ENCODE measurements at regions not wholly inside any gene's neighbourhood (a gene's known extent, or its start where the extent isn't known, plus 50 kb on each side); places are given as distances from the start of the nearest gene placed in this dataset.
"Not testable (repeated sequence)": the region's sequence is repeated elsewhere in the genome, so short reads cannot be mapped to it uniquely, and the experiment has no call there.

- DNase-seq (ENCODE audit: low spot score): no peak
These were observed 278.8 kb upstream of the C16orf82 start for GRCh38 chr16:26787924-26788323.

DNA sequence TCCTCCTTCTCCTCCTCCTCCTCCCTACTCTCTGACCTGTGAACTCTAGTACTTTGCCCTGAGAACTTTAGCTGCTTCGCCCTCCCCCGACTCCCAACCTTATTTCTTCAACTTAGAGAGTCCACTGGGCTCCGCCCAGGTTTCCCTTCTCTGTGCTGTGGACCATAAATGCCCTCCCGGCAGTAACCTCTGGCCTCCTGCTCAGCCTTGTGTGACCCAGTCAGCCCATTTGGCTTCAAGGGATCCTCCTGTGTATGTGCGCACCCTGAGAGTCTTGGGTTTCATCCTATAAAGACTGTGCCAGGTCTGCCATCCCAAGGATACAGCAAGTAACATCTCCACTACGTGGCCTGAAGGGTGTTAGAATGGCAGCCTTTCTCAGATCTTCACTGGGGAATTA lies 275.6 kb upstream of the C16orf82 start:
- DNase-seq (ENCODE audit: low spot score): no peak

- no peak for DNase-seq (ENCODE audit: low spot score)
These were observed 271.5 kb upstream of the C16orf82 start for GRCh38 chr16:26795184-26795583.

DNA sequence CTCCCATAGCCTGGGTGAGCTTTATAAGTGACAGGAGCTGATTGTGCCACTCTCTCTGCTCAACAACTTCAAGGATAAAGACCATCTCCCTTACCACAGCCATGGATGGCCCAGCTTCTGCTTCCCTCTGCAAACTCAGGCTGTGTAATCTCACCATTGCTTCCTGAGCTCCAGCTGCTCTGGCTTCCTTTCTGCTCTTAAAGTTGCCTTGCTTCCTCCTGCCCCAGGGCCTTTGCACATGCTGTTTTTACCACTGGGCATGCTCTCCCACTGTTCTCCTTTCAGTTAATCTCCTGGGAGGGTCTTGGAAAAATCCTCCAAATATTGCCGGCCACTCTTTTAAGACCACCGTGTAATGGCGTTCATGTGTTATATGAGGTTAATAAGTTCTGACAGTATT lies 265.1 kb upstream of the C16orf82 start:
- DNase-seq (ENCODE audit: low spot score): no peak

- DNase-seq (ENCODE audit: low spot score): no peak
These were observed 264.3 kb upstream of the C16orf82 start for GRCh38 chr16:26802440-26802839.

DNA sequence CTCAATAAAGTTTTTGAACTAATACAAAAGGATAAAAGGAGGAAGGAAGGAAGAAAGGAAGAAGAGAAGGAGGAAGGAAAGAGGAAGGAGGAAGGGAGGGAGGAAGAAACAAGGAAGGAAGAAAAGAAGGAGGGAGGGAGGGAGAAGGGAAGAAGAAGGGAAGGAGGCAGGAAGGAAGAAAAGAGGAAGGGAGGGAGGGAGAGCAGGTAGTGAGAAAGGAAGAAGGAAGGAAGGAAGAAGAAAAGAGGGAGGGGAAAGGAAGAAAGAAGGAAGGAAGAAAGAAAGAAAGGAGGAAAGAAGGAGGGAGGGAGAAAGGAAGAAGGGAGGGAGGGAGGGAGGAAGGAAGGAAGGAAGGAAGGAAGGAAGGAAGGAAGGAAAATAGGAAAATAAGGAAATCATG lies 263.8 kb upstream of the C16orf82 start:
- DNase-seq (ENCODE audit: low spot score): no peak

DNA sequence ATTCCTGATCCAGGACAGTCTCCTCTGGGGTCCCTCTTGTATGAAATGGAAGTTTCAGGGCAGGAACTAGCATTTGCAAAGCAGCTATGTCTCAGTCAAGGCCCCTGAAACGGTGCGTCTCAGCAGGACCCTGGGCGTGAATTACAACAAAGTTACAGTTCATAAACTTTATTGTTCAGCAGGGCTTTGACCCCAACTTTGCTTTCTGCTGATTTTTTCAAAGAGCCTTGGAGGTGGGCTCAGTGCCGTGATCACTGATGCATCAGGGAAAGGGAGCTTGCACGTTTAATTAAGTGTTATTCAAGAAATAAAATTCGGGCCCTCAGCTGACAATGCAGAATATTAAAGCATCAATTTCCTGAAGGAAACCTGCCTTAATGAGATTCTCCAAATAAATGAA lies 260.1 kb upstream of the C16orf82 start:
- no peak for DNase-seq (ENCODE audit: low spot score)

DNA sequence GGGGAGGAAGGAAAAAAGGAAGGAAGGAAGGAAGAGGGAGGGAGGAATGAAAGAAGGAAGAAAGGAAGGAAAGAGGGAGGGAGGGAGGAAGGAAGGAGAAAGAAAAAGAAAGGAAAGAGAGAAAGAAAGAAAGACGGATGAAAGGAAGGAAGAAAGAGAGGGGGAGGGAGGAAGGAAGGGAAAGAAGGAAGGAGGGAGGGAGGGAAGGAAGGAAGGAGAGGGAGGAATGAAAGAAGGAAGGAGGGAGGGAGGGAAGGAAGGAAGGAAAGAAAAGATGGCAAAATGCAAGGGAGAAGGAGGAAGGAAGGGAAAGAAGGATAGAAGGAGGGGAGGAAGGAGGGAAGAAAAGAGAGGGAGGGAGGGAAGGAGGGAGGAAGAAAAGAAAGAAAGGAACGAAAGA lies 257.3 kb upstream of the C16orf82 start:
- no peak for DNase-seq (ENCODE audit: low spot score)

DNA sequence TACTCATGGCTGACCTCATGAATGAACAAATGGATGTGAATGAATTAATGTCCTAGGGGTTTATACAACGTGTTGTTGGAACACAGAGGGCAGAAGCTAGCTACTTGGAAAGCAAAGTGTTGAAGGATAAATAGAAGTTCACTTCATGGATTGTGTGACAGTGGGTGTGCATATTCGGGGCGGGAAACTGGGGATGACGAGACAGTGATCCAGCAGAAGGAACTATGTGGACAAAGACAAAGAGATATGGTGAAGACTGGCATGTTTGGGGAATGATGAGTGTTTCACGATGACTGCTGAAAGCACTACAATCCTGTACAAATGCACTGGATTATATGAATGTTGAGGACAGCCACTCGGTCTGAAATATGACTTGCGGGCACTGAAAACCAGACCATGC lies 250.5 kb upstream of the C16orf82 start:
- DNase-seq (ENCODE audit: low spot score): no peak

- peak; percentile 47 for DNase-seq (ENCODE audit: low spot score)
These were observed 249.7 kb upstream of the C16orf82 start for GRCh38 chr16:26816885-26817571.

- DNase-seq (ENCODE audit: low spot score): no peak
These were observed 248.3 kb upstream of the C16orf82 start for GRCh38 chr16:26818393-26818792.

GRCh38 chr16:26824469-26824868 lies 242.3 kb upstream of the C16orf82 start:
- DNase-seq (ENCODE audit: low spot score): no peak

DNA sequence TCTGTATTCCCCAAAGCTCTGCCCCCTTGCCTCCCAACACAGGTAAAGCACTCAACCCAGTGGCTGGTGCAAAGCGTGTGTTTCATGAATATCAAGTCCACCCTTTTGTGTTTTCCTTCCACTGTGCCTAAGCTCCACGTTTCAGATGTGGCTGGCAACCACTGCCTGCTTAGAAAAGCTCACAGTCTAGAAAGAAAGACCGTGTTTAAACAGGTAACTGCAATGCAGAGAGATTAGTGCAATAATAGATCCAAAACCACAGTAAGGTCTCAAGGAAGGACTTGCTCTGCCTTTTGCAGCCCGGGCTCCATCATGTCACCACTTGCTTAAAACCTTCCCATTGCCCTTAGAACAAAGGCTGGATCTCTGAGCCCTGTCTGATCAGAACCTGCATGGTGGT lies 240.2 kb upstream of the C16orf82 start:
- DNase-seq (ENCODE audit: low spot score): no peak

DNA sequence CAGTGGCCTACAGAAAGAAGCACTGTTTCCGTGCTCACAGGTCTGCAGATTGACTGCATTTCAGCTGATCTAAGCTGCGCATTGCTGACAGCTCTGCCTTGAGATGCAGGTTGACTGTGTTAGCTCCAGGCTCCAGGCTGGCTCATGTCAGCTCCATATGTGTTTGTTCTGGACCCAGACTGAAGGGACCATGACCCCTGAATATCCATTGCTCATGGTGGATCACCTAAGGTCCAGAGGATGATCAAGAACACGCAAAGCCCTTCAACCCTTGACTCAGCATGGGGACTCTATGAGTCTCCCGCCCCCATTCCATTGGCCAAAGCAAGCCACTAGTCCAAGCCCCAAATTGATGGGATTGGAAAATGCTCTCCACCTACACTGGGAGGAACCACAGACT lies 239.3 kb upstream of the C16orf82 start:
- no peak for DNase-seq (ENCODE audit: low spot score)

DNA sequence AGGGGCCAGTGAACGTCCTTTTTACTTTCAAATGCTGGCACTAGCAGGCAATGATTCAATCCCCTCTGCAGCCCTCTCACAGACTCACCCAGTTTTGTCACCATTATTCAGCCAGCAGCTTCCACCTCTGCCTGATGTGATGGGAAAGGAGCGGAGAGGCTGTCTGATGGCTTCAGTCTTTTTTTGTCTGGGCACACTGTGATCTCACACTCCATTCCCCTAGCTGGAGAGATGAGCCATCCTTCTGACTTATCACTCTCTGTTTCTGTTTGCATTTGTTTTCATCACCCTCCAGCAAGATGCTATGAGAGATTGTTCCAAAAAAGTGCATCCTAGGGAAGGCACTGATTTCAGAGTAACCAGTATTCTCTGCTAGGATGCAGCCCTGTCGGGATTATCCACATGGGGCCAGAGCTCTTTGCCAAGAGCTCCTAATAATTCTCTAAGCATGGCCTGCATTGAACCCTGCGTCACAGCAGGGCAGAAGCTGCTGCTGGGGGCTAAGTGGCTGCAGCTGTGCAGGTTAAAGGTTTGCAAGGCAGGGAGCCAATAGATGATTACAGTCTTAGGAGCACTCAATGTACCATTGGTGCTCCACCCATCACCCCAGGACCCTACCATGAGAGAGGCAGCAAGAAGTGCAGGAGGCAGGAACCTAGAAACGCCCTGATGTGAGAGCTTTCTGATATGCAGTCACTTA lies 236.1 kb upstream of the C16orf82 start:
- DNase-seq (ENCODE audit: low spot score): no peak

DNA sequence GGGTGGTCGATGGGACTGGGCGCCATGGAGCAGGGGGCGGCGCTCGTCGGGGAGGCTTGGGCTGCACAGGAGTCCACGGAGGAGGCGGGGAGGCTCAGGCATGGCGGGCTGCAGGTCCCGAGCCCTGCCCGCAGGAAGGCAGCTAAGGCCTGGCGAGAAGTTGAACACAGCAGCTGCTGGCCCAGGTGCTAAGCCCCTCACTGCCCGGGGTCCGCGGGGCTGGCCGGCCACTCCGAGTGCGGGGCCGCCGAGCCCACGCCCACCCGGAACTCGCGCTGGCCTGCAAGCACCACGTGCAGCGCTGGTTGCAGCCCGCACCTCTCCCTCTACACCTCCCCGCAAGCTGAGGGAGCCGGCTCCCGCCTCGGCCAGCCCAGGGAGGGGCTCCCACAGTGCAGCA lies 230.6 kb upstream of the C16orf82 start:
- DNase-seq (ENCODE audit: low spot score): not testable (repeated sequence)

- DNase-seq (ENCODE audit: low spot score): no peak
These were observed 227.8 kb upstream of the C16orf82 start for GRCh38 chr16:26838931-26839330.

- no peak for DNase-seq (ENCODE audit: low spot score)
These were observed 226.0 kb upstream of the C16orf82 start for GRCh38 chr16:26840691-26841090.

- DNase-seq (ENCODE audit: low spot score): no peak
These were observed 210.5 kb upstream of the C16orf82 start for GRCh38 chr16:26856271-26856670.

DNA sequence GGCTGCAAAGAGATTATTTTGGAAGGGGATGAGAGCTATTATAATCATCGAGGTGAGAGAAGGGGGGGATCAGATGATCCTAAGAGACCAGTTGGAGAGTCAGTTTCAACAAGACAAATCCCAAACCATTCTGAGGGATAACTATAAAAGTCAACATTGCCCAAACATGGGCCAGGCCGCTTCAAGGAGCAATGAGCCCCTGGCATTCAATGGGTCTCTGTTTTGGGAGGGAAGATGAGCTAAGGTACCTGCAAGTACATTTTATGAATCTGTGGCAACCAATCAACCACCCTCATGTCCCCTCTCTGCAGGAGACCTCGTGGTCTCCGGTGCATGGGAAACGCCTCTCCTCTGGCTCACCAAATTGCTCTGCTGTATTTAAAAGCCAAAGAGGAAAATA lies 209.9 kb upstream of the C16orf82 start:
- DNase-seq (ENCODE audit: low spot score): no peak

GRCh38 chr16:26857371-26857770 lies 209.4 kb upstream of the C16orf82 start:
- no peak for DNase-seq (ENCODE audit: low spot score)

DNA sequence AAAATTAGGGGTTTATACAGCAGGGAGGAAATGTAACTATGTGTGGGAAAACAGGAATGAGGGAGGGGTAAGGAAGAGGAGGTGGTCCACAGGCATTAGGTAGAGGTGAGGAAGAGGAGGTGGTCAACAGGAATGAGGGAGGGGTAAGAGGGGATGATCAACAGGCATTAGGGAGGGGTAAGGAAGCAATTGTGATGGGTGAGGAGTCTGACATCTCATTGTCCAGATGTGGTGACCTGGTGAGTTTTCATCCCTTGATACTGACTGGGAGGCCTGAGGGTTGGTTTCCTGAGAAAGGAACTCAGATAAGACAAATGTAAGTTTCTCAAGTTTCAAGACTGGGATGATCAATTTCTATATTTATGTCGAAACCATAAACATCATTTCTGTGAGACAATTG lies 206.2 kb upstream of the C16orf82 start:
- DNase-seq (ENCODE audit: low spot score): no peak

DNA sequence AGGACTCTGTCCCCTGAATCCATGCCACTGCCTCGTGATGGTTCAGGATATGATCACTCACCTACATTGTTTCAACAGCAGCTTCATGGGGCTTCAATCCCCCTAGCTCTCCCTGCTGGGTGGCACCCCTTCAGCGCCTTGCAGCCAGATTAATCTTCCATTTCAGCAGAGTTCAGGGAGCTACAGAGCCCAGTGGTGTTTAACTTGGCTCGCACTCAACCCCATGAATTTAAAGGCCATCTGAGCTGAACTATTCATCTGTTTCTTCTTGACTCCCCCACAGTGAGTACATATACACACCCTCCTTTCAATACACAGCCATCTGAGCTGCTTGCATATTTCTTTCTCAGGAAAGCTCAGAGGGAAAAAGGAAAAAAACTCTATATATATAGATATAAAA lies 202.8 kb upstream of the C16orf82 start:
- DNase-seq (ENCODE audit: low spot score): no peak

DNA sequence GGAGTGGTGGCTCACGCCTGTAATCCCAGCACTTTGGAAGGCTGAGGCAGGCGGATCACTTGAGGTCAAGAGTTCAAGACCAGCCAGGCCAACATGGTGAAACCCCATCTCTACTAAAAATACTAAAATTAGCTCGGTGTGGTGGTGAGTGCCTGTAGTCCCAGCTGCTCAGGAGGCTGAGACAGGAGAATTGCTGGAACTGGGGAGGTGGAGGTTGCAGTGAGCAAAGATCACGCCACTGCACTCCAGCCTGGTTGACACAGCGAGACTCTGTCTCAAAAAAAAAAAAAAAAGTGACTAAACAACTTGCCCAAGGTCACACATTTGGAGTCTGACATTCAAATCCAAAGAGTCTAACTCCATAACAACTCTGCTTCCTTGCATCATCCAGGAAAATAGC lies 192.4 kb upstream of the C16orf82 start:
- DNase-seq (ENCODE audit: low spot score): not testable (repeated sequence)

All from H4 (cell line).